Ecto neural progenitor cell (in vitro differentiated cells): ENCODE measurements at regions not wholly inside any gene's neighbourhood (a gene's known extent, or its start where the extent isn't known, plus 50 kb on each side); places are given as distances from the start of the nearest gene placed in this dataset.

Experiments used
- DNase-seq: peaks from one replicate; pipeline ENCODE4 v3.0.0-alpha.2; 2018; ENCODE audit warnings: low spot score

DNA sequence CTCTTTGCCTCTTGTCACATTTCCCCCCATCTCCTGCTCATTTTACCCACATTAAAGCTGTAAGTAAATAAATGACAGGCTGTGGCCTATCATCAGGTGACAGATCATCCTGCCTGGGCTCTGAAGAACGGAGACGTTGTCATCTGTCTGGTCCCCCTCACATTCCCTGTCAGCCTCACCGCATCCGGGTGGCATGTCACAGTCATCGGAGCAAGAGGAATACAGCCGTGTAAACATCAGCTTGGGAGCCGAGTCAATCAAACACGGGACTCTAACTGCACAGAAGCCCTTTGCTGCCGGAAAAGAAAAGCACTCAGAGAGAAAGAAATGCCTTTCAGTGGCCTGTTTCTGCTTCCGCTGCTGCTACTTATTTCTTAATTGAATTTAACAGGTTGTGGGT, 371.9 kb upstream of the ID4 start:
- DNase-seq = no peak

DNA sequence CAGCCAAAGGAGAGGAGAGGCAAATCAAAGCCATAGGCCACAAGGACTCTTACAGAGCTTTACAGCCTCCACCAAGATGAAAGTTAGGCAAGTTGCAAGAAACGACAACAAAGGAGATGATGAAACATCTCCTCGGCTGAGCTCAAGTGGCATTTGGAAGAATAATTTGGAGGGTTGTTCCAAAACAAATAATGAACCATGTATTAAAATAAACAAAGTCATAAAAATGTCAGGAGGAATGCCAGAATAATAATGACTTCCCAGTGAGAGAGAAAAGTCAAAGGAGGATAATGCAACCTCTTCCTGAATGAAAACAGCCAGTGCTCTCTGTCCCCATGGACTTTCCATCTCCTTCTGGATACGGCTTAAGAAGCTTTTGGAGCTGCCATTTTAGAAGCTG, 371.4 kb upstream of the ID4 start:
- DNase-seq = no peak

DNA sequence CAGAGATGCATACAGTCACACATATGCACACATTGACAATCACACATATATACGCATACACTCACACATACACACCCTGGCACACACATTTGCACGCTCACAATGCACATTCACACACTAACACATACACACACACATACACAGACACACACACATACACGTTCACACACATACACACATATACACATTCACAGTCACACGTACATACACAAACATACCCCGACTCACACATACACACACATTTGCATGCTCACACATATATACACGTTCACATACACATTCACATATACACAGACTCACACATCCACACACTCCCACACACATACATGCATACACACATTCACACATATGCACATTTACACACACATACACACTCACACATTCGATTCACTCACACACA, 366.8 kb upstream of the ID4 start:
- no peak for DNase-seq

DNA sequence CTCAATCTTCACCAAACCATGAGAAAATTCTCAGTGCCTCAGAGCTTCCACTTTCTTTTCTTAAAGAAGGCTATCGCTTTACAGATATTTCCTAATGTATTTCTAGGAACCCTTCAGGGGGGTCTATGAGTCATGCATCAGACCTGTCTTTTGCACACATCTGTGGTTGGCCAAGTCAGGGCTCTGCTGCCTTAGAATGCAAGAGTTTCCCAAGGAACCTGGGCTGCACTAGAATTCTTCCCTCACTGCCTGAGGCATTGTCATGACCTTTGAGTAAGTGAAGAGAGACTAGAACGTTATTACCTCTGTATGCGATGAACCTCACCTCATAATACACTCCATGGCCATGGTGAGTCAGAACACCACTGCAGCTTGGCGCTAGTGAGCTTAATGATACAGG, 365.0 kb upstream of the ID4 start:
- DNase-seq = no peak

DNA sequence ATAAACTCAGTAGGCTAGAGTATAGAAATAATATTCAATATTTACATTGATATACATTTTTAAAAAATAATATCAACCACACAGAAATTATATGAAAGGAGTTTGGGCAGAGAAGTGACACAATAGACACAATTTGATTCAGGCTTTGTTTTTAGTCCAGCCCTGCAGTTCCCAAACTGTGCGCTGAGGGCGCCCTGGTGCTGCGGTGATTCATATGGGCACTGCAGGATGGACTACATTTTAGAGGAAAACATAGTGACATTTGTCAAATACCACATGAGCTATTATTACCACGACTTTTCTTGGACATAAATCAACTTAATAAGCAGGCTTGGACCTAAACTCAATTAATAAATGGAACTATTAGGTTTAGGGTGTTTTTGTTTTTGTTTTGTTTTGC, 364.3 kb upstream of the ID4 start:
- DNase-seq = no peak

DNA sequence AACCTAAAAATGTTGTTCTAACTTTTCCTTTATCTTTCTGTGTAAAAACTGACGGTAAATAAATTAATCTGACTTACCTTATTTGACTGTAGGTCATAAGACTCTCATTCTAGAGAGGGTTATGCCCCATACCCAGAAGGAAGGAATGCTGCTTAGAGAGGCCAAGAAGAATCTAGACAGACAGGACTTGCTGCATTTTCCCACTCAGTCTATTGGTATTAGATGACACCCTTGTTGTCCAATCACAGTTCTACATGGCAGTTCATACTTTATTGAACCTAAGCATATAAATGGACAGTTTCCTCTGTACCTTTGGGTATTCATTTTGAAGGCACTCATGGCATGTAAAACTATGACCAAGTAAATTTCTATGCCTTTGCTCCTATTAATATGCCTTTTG, 359.6 kb upstream of the ID4 start:
- DNase-seq = no peak

DNA sequence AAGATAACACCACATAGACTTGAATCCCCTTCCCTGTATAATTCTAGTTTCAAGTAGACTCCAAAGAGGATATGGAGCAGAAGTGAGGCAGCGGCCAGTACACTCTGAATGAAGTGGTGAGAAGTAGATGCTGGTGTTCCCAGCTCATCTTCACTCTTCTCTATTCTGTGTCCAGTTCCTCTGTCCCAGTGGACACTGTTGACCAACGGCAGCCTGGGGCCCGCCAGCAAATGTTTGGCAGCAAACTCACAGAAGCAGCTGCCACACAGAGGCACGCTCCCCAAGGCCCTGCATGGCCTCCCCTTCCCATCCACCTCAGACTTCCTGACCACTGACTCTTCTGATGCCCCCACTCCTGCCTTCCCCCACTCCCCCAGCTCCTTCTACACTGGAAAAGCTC, 358.9 kb upstream of the ID4 start:
- no peak for DNase-seq

DNA sequence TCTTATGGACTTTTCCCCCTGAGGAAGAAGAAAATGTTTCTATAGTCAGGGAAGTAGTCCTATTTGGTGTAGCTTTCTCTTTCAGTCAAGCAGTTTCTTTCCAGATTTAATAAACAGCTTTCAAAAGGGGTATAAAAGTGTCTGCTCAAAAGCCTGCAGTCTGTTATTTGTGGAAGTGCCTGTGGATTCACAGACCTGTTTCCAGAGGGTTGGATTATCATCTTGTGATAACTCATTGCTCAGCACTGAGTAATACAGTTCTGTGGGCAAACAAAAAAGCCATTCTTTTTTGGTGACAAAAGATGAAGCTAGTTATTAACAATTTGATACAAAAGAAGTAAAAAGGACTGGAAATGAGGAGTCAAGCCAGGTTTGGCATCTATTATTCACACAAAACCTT, 358.2 kb upstream of the ID4 start:
- no peak for DNase-seq

DNA sequence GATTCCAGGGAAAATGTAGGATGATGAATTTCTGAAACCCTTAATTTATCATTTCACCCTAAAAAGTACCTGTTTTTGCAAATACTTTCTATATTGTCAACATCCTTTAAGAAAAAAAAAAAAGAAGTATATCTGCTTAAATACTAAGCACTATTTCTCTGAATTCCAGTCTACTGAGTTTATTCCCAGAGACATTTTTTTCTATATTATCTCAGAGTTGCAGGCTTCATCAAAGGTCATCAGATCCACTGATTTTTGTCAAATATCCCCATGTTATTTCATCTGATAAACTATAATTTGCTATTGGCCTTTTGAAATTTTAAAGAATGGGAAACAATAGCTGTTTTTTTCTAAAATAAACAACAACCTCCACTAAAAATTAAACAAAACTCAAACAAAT, 357.6 kb upstream of the ID4 start:
- no peak for DNase-seq

DNA sequence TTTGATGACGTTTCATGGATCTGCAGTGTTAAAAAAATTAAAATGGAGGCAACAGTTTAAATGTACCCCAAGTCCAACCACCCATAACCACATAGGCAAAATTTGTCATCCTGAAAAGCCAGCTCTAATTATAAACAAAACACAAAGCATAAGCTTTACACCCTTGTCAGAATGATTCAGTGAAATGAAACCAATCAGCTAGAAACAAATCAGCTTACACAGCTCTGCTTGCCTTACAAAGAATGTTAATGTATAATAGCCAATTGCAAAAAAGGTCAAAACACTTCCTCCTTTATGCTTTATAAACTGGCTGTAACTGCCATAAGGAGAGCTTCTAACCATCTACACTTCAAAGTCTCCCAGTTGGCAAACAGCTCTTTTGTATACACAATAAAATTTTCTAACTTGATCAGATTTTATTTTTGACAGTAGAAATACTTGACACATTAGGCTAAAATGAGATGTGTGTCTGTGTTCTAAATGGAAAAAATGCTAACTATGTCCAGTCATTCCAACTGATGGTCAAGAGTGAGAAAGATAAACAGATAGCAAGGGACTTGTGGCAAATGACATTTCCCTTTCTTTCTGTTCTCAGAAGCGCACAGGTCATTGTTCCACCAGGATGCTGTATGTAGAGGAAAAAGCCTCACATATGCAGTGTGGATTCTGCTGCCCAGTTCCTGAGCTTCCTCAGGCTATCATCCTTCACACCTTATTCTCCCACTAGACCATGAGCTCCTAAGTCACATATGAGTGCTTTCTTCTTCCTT, 344.3 kb upstream of the ID4 start:
- DNase-seq = no peak

DNA sequence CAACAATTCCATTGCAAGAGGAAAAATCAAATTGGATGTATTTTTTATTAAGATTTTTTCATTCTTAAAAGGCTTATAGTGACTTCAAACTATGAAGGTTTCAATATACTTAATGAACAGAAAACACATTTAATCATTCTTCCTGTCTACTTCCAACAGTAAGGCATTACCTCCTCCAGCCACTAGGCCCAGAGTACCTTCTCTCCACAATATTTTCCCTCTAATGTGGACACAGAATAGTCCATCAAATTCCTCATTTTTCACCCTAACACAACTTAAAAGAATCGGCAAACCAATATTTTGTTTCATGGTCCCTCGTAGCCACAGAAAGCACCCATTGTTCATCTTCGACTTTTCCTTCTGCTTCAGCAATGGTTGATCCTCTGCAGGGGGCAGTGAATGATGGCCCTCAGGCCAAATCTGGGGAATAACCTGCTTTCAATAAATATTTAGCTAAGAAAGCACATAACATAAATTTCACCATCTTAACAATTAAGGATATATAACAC, 335.4 kb upstream of the ID4 start:
- DNase-seq = no peak

DNA sequence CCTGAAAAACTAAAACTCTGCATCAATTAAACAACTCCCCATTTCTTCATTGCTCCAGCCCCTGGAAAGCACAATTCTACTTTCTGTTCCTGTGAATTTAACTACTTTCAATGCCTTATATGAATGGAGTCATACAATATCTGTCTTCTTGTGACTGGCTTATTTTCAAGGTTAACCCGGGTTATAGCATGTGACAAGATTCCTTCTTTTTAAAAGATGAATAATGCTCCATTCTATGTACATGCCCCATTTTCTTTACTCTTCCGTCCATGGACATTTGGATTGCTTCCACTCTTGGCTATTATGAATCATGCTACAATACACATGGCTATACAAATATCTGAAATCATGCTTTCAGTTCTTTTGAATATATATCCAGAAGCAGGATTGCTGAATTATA, 334.9 kb upstream of the ID4 start:
- no peak for DNase-seq

DNA sequence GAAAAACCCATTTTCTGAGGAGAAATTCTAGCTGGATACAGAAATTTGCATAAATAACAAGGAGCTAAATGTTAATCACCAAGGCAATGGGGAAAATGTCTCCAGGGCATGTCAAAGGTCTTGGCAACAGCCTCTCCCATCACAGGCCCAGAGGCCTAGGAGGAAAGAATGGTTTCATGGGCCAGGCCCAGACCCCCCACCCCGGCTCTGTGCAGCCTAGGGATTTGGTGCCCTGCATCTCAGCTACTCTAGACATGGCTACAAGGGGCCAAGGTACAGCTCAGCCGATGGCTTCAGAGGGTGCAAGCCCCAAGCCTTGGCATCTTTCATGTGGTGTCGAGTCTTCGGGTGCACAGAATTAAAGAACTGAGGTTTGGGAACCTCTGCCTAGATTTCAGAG, 321.2 kb upstream of the ID4 start:
- no peak for DNase-seq

DNA sequence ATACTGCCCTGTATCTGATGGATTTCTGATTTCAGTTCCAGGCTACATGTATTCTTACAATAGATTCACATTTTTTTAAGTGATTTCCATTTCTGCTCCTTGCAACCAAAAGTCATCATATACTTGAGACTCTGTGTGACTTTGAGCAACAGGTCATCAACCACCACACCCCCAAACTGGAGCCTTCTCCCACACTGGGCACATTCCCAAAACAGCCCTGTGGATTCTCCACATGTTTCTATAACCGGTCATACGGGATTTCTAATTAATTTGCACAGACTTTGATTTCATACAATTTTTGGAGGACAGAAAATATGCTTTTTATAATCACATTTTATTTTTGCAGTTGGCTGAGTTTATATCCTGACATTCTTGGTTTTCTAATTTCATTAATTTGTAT, 317.2 kb upstream of the ID4 start:
- no peak for DNase-seq

DNA sequence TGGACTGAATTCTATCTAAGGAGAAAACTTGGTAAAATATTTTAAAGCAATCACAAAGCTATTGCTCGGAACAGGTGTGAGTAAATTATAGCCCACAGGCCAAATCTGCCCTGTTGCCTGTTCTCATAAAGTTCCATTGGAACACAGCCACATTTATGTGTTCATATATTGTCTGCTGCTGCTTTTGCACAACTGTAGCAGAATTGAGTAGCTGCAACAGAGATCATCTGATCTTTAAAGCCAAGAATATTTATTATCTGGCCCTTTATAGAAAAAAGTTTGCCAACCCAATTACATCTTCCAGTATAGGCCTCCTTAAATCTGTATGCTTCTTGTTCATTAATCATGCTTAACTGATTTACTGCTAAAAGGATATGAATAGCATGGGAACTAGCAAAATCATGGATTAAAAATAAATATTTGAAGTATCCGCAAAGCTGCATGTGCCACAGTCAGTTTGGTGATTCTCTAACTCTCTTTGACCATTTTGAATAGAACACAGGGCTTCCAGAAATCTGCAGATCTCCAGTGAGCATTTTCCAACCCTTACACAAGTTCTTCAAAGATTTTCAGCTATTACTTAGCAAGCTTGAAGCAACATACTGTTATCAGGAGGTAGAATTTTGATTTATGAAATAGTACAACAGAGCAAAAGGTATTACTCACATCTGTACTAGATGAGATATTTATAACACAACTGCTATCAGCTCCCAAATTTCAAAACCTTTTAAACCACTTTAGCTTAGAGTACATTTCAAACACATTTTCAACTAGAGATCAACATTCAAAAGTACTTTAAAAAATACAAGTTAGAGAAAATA, 312.6 kb upstream of the ID4 start:
- DNase-seq = no peak

DNA sequence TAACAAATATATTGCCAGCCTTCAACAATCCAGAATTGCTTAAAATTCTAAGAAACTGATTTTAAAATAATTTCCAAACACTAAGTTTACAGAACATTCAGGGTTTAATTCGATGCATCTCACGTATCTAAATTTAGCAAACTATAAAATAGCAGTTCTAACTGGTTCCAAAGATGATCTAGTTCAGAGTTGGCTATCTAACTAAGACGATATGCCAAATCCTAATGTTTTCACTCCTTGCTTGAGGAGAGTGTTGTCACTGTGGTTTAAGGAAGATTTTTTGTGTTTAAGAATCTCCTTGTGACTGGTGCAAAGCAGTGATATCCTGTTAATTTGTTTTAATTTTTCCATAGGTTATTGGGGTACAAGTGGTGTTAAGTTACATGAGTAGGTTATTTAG, 311.5 kb upstream of the ID4 start:
- DNase-seq = no peak

DNA sequence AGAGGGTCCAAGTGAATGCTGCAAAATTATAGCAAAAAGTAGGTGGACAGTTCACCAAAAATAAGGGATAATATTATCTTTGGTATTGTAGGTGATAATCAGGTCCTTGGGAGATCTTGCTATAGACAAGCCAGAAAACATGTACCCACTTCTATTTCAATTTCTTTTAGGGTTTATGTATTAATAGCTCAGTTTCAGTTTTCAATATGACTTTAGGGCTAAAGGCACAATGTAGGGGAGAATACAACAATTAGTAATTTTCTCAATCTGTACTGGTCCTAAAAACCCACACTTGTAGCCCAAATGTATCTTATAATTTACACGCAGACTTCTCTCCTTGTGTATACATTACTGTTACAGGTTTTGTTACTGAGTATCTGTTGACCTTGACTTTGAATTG, 307.0 kb upstream of the ID4 start:
- DNase-seq = no peak

DNA sequence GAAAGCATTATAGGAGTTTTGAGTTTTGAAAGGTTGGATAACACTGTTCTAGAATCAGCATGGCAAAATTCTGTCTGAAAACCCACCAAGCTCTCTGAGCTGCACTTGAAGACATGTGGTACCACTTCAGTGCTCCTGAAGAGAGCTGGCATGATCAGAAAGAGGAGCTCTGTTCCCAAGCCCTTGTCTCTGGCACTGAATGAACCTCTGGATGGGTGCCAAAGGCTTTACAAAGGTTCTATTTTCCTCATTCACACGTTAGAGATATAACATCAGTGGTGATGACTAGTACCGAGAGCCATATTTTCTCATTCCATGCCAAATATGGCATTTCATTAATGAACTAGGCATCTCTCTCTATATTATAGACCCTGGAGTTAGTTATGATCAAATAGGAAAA, 301.8 kb upstream of the ID4 start:
- no peak for DNase-seq

DNA sequence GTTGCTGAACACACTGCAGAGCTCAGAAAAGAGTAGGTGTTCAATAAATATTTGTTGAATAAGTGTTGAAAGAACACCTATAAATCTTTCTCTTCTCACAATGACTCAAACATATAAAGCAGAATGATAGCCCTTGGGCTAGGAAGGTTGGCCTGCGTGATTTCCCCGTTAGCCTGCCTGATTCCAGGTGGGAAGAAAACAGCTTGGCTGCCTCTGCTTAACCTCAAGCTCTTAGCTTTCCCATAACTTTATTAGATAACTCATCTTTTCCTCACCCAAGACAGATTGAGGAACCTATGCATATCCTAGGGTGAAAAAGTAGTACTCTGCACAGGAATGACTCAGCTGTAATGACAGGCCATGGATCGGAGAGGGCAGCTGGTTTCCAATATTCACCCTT, 300.3 kb upstream of the ID4 start:
- DNase-seq = no peak

DNA sequence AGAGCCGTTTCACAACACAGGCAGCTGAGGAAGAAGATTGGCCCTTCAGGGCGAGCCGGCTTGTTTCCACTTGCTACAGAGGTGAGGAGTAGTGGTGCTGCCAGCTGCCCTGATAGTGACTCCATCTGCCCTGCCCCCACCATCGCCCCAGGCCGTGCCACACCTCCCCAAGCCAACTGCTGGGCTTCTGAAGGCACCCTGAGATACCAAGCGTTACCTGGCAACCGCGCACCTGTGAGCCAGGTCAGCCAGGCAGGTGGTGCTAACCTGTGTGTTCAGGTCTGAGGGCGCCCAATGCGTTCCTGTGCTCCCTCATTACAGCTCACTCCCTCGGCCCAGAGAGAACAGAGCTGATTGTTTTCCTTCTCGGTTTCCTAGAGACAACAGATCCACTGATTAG, 299.1 kb upstream of the ID4 start:
- DNase-seq = no peak

DNA sequence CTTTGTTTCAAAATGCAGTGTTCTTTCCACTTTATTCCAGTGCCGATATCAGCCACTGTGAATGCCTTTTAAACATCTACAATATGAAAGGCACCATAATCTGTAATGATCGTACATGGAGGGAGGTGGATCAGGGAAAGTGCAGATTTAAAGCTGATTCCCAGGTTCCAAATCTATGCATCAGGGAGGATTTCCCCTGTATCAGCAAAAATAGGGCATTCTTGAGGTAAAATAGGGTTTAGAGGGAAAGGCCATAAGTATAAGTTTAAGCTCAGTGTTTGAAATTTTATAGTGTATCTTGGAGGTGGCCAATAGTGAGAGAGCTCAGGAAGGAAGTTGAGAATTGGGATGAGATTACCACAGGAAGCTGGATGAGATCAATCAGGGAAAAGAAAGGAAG, 289.7 kb upstream of the ID4 start:
- DNase-seq = no peak

DNA sequence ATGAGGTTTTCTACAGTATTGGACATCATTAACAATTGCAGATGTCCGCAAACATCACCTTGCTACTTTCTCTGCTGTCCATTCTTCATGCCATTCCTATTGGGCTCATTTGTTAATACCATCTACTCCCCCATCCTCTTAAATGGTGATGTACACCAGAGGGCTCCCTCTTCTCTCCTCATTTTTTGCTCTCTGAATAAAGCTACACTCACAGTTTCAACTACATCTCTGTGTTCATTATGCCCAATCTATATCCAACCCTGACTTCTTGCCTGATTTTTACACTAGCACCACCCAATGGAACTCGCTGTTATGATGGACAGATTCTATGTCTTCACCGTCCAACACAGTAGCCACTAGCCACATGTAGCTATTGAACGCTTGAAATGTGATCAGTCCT, 288.1 kb upstream of the ID4 start:
- DNase-seq = no peak

DNA sequence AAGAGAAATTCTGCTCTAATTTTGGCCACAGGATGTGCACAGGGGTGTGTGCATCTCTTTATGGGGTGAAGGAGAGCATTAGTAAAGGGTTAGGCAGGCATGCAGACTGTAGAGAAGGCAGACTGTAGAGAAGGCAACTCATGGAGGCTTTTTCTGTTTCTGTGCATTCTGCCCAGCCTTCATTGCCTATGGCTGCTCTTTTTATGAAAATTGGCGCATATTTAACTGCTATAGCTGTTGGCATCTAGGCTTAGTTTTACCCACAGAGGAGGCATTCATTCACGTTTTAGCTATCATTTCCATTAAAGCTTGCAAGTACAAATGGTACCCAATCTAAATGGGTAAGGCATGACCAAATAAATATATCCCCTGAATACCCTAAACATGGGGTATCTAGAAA, 286.8 kb upstream of the ID4 start:
- DNase-seq = no peak

DNA sequence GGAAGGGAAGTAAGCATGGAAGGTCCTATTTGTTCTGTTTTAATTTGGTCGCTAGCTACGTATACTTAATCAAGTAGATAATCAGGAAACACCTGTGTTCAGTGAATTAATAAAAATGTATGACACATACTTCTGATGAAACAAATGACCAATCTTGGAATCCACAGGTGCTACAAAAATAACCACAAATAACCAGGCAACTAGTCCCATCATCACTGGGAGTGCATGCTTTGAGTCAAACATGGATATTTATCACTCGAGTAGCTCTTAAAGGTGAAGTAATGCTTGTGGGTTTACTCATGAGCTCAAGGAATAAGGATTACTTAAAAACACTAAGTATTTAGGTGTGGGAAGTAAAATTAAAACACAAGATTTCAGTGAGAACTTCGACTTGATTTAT, 285.6 kb upstream of the ID4 start:
- DNase-seq = no peak
